OCI-LY3 (cell line): ENCODE measurements at regions not wholly inside any gene's neighbourhood (a gene's known extent, or its start where the extent isn't known, plus 50 kb on each side); places are given as distances from the start of the nearest gene placed in this dataset.

Source experiments
- H2AFZ ChIP-seq: fragments of 200-600, 300-600 bp; shearing (Covaris generic); 2 replicates; pipeline ENCODE4 v1.6.0; 2014; ENCODE audit warnings: antibody characterized with exemption, low read depth, low read length
- H3K27ac ChIP-seq: fragments of 200-600, 300-600 bp; sonication (generic); 2 replicates; pipeline ENCODE4 v1.5.1; 2014; ENCODE audit warnings: mild to moderate bottlenecking, low read length, moderate library complexity, mixed read lengths
- H3K27me3 ChIP-seq: fragments of 200-600, 300-600 bp; sonication (generic); 2 replicates; pipeline ENCODE4 v1.6.1; 2014; ENCODE audit warnings: low read depth, low read length, mixed read lengths
- H3K36me3 ChIP-seq: fragments of 200-600, 300-600 bp; sonication (generic); replicated peaks from 2 replicates; pipeline ENCODE3; 2014; ENCODE audit warnings: low read depth, low read length, mixed read lengths
- H3K4me1 ChIP-seq: fragments of 300-600, 200-600 bp; sonication (generic); 2 replicates; pipeline ENCODE4 v1.6.1; 2014; ENCODE audit warnings: low read length, mixed read lengths
- H3K4me2 ChIP-seq: fragments of 200-600, 300-600 bp; sonication (generic); 2 replicates; pipeline ENCODE4 v1.6.1; 2014; ENCODE audit warnings: low read length, mixed read lengths
- H3K4me3 ChIP-seq: fragments of 300-600, 200-600 bp; sonication (generic); 2 replicates; pipeline ENCODE4 v1.5.1; 2014; ENCODE audit warnings: antibody characterized with exemption, mild to moderate bottlenecking, low read length, moderate library complexity
- H3K79me2 ChIP-seq: fragments of 300-600, 200-600 bp; shearing (Covaris generic); 2 replicates; pipeline ENCODE4 v1.6.1; 2014; ENCODE audit warnings: mild to moderate bottlenecking, low read length, mixed read lengths
- H3K9ac ChIP-seq: fragments of 300-600, 200-600 bp; shearing (Covaris generic); 2 replicates; pipeline ENCODE4 v1.6.0; 2014; ENCODE audit warnings: mild to moderate bottlenecking, low read length, moderate library complexity
- H3K9me3 ChIP-seq: fragments of 200-600, 300-600 bp; shearing (Covaris generic); 2 replicates; pipeline ENCODE4 v1.6.1; 2014; ENCODE audit warnings: low read length, mixed read lengths; ENCODE audit not compliant: insufficient read depth
- H4K20me1 ChIP-seq: fragments of 200-600, 300-600 bp; sonication (generic); 2 replicates; pipeline ENCODE4 v1.6.1; 2016; ENCODE audit warnings: low read length, mixed read lengths; ENCODE audit not compliant: insufficient read depth
- EZH2phosphoT487 ChIP-seq: fragments of 200-600 bp; shearing (Covaris generic); IDR thresholded peaks from 2 replicates; pipeline ENCODE4 v1.6.1; 2018; ENCODE audit warnings: antibody characterized with exemption, mixed run types, low read depth
- TF ChIP-seq, protein P1 (sequence below): fragments of 200-600, 300-600 bp; sonication (generic); IDR thresholded peaks from 2 replicates; pipeline ENCODE4 v1.5.1; 2014; ENCODE audit warnings: antibody characterized with exemption, low read length, low read depth

DNA sequence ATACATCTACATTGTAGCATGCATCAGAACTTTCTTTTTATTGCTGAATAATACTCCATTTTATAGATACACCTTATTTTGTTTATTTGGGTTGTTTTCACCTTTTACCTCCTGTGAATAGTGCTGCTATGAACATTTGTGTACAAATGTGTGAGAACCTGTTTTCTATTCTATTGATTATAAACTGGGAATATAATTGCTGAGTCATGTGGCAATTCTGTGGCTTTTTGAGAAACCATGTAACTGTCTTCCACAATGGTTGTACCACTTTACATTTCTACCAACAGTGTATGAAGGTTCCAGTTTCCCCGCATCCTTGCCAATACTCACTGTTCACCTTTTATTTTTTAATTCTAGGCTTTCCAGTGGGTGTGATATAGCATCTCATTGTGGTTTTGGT lies 138.6 kb upstream of the MBL2 start:
- 0 out of 2 replicates have a peak, but pooled peaks cover under 1% of the 10 kb centered on the region for H3K4me1 ChIP-seq
- no peak overlapping the region for H3K27ac ChIP-seq
- no peak overlapping the region for H2AFZ ChIP-seq
- H4K20me1 ChIP-seq: no peaks in the 10 kb centered on the region
- no peaks in the 10 kb centered on the region for H3K36me3 ChIP-seq
- H3K9me3 ChIP-seq: no peaks in the 10 kb centered on the region
- no peaks in the 10 kb centered on the region for H3K27me3 ChIP-seq
- H3K9ac ChIP-seq: no peak overlapping the region
- no peak overlapping the region for H3K4me2 ChIP-seq
- H3K4me3 ChIP-seq: no peak overlapping the region
- H3K79me2 ChIP-seq: no peaks in the 10 kb centered on the region
- TF ChIP-seq, protein P1, sequence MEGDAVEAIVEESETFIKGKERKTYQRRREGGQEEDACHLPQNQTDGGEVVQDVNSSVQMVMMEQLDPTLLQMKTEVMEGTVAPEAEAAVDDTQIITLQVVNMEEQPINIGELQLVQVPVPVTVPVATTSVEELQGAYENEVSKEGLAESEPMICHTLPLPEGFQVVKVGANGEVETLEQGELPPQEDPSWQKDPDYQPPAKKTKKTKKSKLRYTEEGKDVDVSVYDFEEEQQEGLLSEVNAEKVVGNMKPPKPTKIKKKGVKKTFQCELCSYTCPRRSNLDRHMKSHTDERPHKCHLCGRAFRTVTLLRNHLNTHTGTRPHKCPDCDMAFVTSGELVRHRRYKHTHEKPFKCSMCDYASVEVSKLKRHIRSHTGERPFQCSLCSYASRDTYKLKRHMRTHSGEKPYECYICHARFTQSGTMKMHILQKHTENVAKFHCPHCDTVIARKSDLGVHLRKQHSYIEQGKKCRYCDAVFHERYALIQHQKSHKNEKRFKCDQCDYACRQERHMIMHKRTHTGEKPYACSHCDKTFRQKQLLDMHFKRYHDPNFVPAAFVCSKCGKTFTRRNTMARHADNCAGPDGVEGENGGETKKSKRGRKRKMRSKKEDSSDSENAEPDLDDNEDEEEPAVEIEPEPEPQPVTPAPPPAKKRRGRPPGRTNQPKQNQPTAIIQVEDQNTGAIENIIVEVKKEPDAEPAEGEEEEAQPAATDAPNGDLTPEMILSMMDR: no peak
- no peak for TF ChIP-seq EZH2phosphoT487

DNA sequence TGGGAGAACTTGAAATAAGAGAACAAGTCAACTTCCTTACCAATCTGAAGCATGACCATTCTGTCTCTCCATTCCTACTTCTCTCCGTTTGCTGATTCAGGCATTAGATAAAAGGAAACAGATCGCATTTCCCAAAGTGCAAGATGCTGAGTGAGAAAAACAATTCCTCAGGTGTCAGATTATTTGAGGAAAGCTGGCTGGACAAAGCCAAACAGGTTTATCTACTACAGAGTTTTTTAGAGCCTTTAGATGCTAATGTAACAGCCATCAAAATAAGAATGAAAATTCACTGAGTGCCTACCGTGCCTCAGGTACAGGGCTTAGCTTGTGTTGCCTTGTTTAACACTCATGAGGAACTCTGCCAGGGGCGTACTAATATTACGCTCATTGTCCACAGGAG lies 135.9 kb upstream of the MBL2 start:
- no peak overlapping the region for H3K27ac ChIP-seq
- no peaks in the 10 kb centered on the region for H3K79me2 ChIP-seq
- no peaks in the 10 kb centered on the region for H3K36me3 ChIP-seq
- no peaks in the 10 kb centered on the region for H3K9me3 ChIP-seq
- no peak overlapping the region for H3K9ac ChIP-seq
- no peaks in the 10 kb centered on the region for H3K27me3 ChIP-seq
- no peak overlapping the region for H3K4me3 ChIP-seq
- H2AFZ ChIP-seq: no peak overlapping the region
- H3K4me2 ChIP-seq: no peak overlapping the region
- no peaks in the 10 kb centered on the region for H4K20me1 ChIP-seq
- H3K4me1 ChIP-seq: 0 out of 2 replicates have a peak, but pooled peaks cover 5% of the 10 kb centered on the region
- TF ChIP-seq EZH2phosphoT487: no peak
- TF ChIP-seq, protein P1: no peak

DNA sequence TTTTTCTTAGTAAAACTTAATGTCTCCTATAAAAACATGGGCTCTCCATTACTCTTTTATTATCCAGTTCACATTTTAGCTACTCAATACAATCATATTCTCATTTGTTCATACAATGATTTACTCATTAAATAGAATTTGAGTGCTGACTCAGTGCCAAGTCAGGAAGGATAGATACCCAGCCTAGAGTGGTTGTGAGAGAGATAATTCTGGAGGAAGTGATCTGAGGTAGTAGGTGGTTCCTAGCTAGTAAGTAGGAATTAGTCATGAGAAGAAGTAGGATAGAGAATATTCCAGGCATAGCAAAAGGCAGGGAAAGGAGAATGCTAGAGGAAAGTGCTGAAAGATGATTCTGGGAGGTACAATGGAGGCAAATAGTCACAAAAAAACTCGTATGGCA lies 133.5 kb upstream of the MBL2 start:
- Histone ChIP-seq H3K27ac (no peak overlapping the region), H3K9me3 (no peaks in the 10 kb centered on the region), H3K79me2 (no peaks in the 10 kb centered on the region), H3K4me3 (no peak overlapping the region), H3K4me2 (no peak overlapping the region), H3K4me1 (peaks cover 11% of the 10 kb centered on the region), H3K36me3 (no peaks in the 10 kb centered on the region), H4K20me1 (no peaks in the 10 kb centered on the region), H3K27me3 (no peaks in the 10 kb centered on the region), H2AFZ (no peak overlapping the region), H3K9ac (no peak overlapping the region)
- TF ChIP-seq, protein P1: no peak
- TF ChIP-seq EZH2phosphoT487: no peak

DNA sequence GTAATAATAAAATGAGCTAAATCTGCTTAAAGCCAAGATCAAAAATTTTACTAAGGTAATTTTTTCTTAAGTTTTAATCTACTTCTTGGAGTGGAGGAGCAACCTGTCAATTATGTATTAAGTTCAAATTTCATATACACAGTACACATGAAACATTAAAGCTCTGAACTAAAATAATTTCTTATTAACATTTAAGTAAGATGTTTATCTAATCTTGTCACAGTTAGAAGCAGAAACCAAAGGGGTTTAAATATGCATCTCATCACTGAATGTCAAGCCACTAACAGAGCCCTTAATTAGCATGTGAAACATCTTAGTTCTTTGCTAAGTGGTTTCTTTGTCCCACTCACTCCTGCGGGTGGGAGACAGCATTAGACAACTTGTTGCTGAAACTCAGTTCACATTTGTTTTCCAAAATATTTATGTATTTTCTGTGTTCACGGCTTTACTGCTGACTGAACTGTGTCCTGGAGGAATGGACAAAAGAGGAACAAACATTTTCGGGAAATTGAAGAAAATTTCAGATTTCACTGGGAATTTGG lies 130.9 kb upstream of the MBL2 start:
- Histone ChIP-seq H3K4me1 (peaks cover 25% of the 10 kb centered on the region), H3K9ac (no peak overlapping the region), H3K9me3 (no peaks in the 10 kb centered on the region), H3K4me2 (no peak overlapping the region), H3K4me3 (no peak overlapping the region), H2AFZ (no peak overlapping the region), H3K36me3 (no peaks in the 10 kb centered on the region), H4K20me1 (no peaks in the 10 kb centered on the region), H3K79me2 (no peaks in the 10 kb centered on the region), H3K27me3 (no peaks in the 10 kb centered on the region), H3K27ac (no peak overlapping the region)
- TF ChIP-seq, protein P1: no peak
- no peak for TF ChIP-seq EZH2phosphoT487
